MM.1S (cell line): ENCODE measurements at regions not wholly inside any gene's neighbourhood (a gene's known extent, or its start where the extent isn't known, plus 50 kb on each side); places are given as distances from the start of the nearest gene placed in this dataset.

Experiments
- DNase-seq: peaks from one replicate; pipeline ENCODE4 v3.0.0-alpha.2; 2015
- H2AFZ ChIP-seq: fragments of 300-600 bp; sonication (generic); 2 replicates; pipeline ENCODE4 v1.6.0; 2016; ENCODE audit warnings: antibody characterized with exemption, low read length
- H3F3A ChIP-seq: fragments of 300-600 bp; sonication (generic); 2 replicates; pipeline ENCODE4 v1.6.1; 2016; ENCODE audit warnings: mild to moderate bottlenecking, antibody characterized with exemption, low read length, moderate library complexity, mixed read lengths; ENCODE audit not compliant: insufficient read depth
- H3K27ac ChIP-seq: fragments of 300-600 bp; sonication (generic); 2 replicates; pipeline ENCODE4 v1.5.1; 2016; ENCODE audit warnings: mild to moderate bottlenecking, low read length
- H3K27me3 ChIP-seq: fragments of 300-600 bp; sonication (generic); replicated peaks from 2 replicates; pipeline ENCODE4 v1.6.0; 2016; ENCODE audit warnings: low read length; ENCODE audit not compliant: insufficient read depth
- H3K36me3 ChIP-seq: fragments of 300-600 bp; sonication (generic); replicated peaks from 2 replicates; pipeline ENCODE4 v1.6.1; 2016; ENCODE audit warnings: mild to moderate bottlenecking, low read length, mixed read lengths; ENCODE audit not compliant: insufficient read depth
- H3K4me1 ChIP-seq: fragments of 300-600 bp; sonication (generic); 2 replicates; pipeline ENCODE4 v1.6.1; 2016; ENCODE audit warnings: low read length, mixed read lengths
- H3K4me2 ChIP-seq: fragments of 300-600 bp; sonication (generic); 2 replicates; pipeline ENCODE4 v1.6.0; 2016; ENCODE audit warnings: low read depth, low read length
- H3K4me3 ChIP-seq: fragments of 300-600 bp; sonication (generic); 2 replicates; pipeline ENCODE4 v1.5.1; 2016; ENCODE audit warnings: low read length, mixed read lengths
- H3K79me2 ChIP-seq: fragments of 300-600 bp; sonication (generic); 2 replicates; pipeline ENCODE4 v1.6.1; 2016; ENCODE audit warnings: mixed run types, low read length, mixed read lengths
- H3K9ac ChIP-seq: fragments of 300-600 bp; sonication (generic); 2 replicates; pipeline ENCODE4 v1.6.1; 2016; ENCODE audit warnings: low read length, mixed read lengths
- H3K9me2 ChIP-seq: fragments of 300-600 bp; sonication (generic); replicated peaks from 2 replicates; pipeline ENCODE4 v1.6.1; 2016; ENCODE audit warnings: mild to moderate bottlenecking, low read length, mixed read lengths; ENCODE audit not compliant: insufficient read depth
- H3K9me3 ChIP-seq: fragments of 300-600 bp; sonication (generic); replicated peaks from 2 replicates; pipeline ENCODE4 v1.6.1; 2016; ENCODE audit warnings: mild to moderate bottlenecking, low read length, mixed read lengths; ENCODE audit not compliant: insufficient read depth
- H4K20me1 ChIP-seq: fragments of 300-600 bp; sonication (generic); 2 replicates; pipeline ENCODE4 v1.6.1; 2016; ENCODE audit warnings: mild to moderate bottlenecking, low read length, moderate library complexity, mixed read lengths; ENCODE audit not compliant: insufficient read depth
- EZH2 ChIP-seq: fragments of 300-600 bp; sonication (generic); optimal IDR thresholded peaks from 2 replicates; pipeline ENCODE3; 2017; ENCODE audit warnings: low read depth, mild to moderate bottlenecking, antibody characterized with exemption, low read length, mixed read lengths
- EZH2phosphoT487 ChIP-seq: fragments of 300-600 bp; sonication (generic); IDR thresholded peaks from 2 replicates; pipeline ENCODE4 v1.6.1; 2018; ENCODE audit warnings: antibody characterized with exemption, low read length
- TF ChIP-seq, protein P1 (sequence below): fragments of 300-600 bp; sonication (generic); IDR thresholded peaks from 2 replicates; pipeline ENCODE4 v1.5.1; 2016; ENCODE audit warnings: antibody characterized with exemption, low read length, mixed read lengths

- no peaks in the 10 kb centered on the region for H3K9me3 ChIP-seq
- no peaks in the 10 kb centered on the region for H4K20me1 ChIP-seq
- no peak overlapping the region for H2AFZ ChIP-seq
- H3F3A ChIP-seq: no peaks in the 10 kb centered on the region
- TF ChIP-seq EZH2 (no peak), EZH2phosphoT487 (no peak)
- TF ChIP-seq, protein P1, sequence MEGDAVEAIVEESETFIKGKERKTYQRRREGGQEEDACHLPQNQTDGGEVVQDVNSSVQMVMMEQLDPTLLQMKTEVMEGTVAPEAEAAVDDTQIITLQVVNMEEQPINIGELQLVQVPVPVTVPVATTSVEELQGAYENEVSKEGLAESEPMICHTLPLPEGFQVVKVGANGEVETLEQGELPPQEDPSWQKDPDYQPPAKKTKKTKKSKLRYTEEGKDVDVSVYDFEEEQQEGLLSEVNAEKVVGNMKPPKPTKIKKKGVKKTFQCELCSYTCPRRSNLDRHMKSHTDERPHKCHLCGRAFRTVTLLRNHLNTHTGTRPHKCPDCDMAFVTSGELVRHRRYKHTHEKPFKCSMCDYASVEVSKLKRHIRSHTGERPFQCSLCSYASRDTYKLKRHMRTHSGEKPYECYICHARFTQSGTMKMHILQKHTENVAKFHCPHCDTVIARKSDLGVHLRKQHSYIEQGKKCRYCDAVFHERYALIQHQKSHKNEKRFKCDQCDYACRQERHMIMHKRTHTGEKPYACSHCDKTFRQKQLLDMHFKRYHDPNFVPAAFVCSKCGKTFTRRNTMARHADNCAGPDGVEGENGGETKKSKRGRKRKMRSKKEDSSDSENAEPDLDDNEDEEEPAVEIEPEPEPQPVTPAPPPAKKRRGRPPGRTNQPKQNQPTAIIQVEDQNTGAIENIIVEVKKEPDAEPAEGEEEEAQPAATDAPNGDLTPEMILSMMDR: no peak
- no peaks in the 10 kb centered on the region for H3K36me3 ChIP-seq
- no peaks in the 10 kb centered on the region for H3K4me1 ChIP-seq
- H3K27ac ChIP-seq: no peak overlapping the region
- no peak overlapping the region for H3K4me3 ChIP-seq
- no peaks in the 10 kb centered on the region for H3K79me2 ChIP-seq
- H3K9me2 ChIP-seq: no peaks in the 10 kb centered on the region
- no peak for DNase-seq
- H3K27me3 ChIP-seq: no peaks in the 10 kb centered on the region
- H3K4me2 ChIP-seq: no peak overlapping the region
- no peak overlapping the region for H3K9ac ChIP-seq
Observed at GRCh38 chr5:8333977-8334376, 465.0 kb downstream of the MTRR start.

DNA sequence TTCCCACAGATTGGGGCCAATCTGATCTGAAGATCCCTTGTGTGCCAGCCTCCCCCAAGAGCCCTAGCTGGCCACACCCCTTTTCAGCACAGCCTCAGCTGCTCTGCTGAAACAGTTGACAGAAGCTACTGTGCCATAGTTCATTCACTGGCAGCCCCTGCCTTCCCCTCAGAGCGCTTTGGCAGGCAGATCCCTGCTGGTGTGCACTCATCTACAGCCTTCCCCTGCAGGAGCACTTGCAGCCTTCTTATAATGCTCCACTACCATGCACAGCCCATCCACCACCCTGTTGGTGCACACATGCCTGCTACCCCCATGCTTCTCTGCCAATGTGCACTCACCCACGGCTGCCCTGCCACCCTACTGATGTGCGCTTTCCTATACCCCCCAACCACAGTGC lies 471.3 kb downstream of the MTRR start:
- no peak for DNase-seq
- Histone ChIP-seq H3K79me2 (no peaks in the 10 kb centered on the region), H2AFZ (no peak overlapping the region), H3F3A (no peaks in the 10 kb centered on the region), H3K9ac (no peak overlapping the region), H3K9me2 (no peaks in the 10 kb centered on the region), H4K20me1 (no peaks in the 10 kb centered on the region), H3K27me3 (0 out of 2 replicates have a peak, but pooled peaks cover 4% of the 10 kb centered on the region), H3K4me2 (no peak overlapping the region), H3K4me3 (no peak overlapping the region), H3K36me3 (no peaks in the 10 kb centered on the region), H3K27ac (no peak overlapping the region), H3K9me3 (no peaks in the 10 kb centered on the region), H3K4me1 (no peaks in the 10 kb centered on the region)
- TF ChIP-seq, protein P1: no peak

DNA sequence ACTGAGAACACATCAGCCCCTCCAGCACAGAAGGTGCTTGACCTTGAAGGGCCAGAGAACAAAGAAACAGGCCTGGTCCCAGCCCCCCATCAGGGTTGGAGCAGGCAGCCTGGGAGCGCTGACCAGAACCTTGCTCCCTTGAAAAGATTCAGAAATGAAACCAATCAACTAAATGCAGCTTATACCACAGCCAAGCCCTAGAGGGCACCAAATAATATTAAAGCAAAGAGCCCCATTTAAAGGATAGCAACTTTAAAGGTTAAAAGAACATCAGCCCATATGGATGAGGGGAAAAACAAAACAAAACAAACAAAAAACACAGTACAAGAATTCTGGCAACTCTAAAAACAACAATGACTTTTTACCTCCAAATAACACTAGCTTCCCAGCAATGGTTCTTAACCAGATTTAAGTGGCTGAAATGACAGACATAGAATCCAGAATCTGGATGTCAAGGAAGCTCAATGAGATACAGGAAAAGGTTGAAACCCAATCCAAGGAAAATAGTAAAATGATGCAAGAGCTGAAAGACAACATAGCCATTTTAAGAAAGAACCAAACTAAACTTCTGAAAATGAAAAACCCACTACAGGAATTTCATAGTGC lies 471.9 kb downstream of the MTRR start:
- DNase-seq: no peak
- Histone ChIP-seq H3K9ac (no peak overlapping the region), H3K4me3 (no peak overlapping the region), H3K36me3 (no peaks in the 10 kb centered on the region), H4K20me1 (no peaks in the 10 kb centered on the region), H3K9me2 (no peaks in the 10 kb centered on the region), H3K4me2 (no peak overlapping the region), H3F3A (no peaks in the 10 kb centered on the region), H3K79me2 (no peaks in the 10 kb centered on the region), H2AFZ (no peak overlapping the region), H3K9me3 (no peaks in the 10 kb centered on the region), H3K27me3 (0 out of 2 replicates have a peak, but pooled peaks cover 5% of the 10 kb centered on the region), H3K27ac (no peak overlapping the region), H3K4me1 (no peaks in the 10 kb centered on the region)
- TF ChIP-seq EZH2 (no peak), EZH2phosphoT487 (no peak)
- TF ChIP-seq, protein P1: no peak; the same call in 1 of the 2 replicates
